MG63 (cell line): ENCODE measurements at regions not wholly inside any gene's neighbourhood (a gene's known extent, or its start where the extent isn't known, plus 50 kb on each side); places are given as distances from the start of the nearest gene placed in this dataset.

Source experiments
- DNase-seq: peaks from one replicate; pipeline ENCODE4 v3.0.0-alpha.2; 2020
- H3K27me3 ChIP-seq: fragments of 250-450 bp; sonication (Bioruptor Pico); 2 replicates; pipeline ENCODE4 v1.5.1; 2020; ENCODE audit warnings: mild to moderate bottlenecking, moderate library complexity
- H3K36me3 ChIP-seq: fragments of 250-450 bp; sonication (Bioruptor Pico); 2 replicates; pipeline ENCODE4 v1.5.1; 2020; ENCODE audit warnings: mild to moderate bottlenecking, moderate library complexity
- H3K4me3 ChIP-seq: fragments of 250-450 bp; sonication (Bioruptor Pico); 2 replicates; pipeline ENCODE4 v1.5.1; 2020; ENCODE audit warnings: mild to moderate bottlenecking, moderate library complexity
- H3K9me3 ChIP-seq: fragments of 250-450 bp; sonication (Bioruptor Pico); 2 replicates; pipeline ENCODE4 v1.5.1; 2020; ENCODE audit warnings: mild to moderate bottlenecking, moderate library complexity

DNA sequence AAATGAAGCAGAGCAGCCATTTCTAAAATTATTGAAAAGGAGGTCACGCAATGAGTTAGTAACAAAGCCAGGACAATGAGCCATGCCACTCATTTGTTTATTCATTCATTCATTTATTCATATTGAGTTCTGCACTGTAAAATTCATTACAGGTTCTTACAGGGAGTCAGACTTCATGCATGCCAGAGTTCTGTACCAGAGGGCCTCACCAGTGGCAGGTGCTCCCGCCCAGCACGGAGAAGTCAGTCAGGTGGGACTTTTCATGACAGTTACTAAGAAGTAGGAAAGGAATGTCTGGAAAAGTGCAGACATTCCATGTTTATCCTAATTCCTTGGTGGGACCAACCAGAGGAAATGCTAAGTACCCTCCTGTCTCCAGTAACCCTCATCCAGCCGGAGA, 217.5 kb upstream of the BLID start:
- H3K36me3 ChIP-seq, result no peaks in the 10 kb centered on the region
- no peaks in the 10 kb centered on the region for H3K27me3 ChIP-seq
- H3K4me3 ChIP-seq, result no peak overlapping the region
- DNase-seq, result no peak
- no peaks in the 10 kb centered on the region for H3K9me3 ChIP-seq

DNA sequence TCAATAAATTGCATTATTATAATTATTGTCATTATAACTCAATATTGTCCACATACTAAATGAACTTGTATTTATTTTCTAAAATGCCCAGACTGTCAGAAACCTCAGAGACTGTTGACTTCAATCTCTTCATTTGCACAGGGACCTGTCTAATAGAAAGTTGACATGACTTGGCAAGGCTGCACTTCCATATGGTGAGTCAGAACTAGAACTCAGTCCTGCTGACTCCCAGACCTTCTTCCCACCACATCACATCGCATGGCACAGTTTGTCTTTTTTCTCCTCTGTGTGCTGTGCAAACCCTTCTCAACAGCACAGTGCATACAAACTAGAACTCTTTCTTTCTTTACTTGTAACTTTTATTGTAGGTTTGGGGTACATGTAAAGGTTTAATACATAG, 215.1 kb upstream of the BLID start:
- peak; percentile 14 for DNase-seq
- Histone ChIP-seq H3K9me3 (no peaks in the 10 kb centered on the region), H3K4me3 (no peak overlapping the region), H3K36me3 (no peaks in the 10 kb centered on the region), H3K27me3 (no peaks in the 10 kb centered on the region)

DNA sequence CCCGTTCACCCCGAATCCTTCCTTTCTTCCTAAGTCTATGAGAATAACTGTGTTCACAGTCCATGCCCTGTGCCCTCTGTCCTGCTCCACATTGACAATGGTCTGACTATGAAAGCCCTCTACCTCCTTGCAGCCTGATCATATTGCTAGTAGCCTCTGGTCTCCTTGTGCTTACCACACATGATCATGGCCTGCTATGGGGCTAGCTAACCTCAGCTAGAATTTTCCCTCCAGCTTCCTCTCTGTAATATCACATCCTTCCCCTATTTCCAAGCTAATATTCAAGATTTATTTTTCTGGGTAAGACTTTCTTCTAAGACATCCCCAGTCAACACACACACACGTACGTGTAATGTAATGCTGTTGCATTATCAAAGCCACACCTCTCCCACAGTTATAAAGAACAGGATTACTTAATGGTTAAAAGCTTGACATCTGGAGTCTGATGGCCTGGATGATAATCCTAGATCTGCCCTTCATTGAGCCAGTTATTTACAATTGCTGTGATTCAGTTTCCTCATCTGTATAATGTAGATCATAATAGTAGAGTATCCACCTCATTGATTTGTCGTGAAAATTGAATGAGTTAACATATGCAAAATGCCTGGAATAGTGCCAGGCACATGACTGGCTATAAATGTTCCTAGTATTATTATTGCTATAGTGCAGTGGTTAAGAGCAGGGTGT, 214.4 kb upstream of the BLID start:
- Histone ChIP-seq H3K36me3 (no peaks in the 10 kb centered on the region), H3K9me3 (no peaks in the 10 kb centered on the region), H3K27me3 (no peaks in the 10 kb centered on the region), H3K4me3 (no peak overlapping the region)
- no peak for DNase-seq

DNA sequence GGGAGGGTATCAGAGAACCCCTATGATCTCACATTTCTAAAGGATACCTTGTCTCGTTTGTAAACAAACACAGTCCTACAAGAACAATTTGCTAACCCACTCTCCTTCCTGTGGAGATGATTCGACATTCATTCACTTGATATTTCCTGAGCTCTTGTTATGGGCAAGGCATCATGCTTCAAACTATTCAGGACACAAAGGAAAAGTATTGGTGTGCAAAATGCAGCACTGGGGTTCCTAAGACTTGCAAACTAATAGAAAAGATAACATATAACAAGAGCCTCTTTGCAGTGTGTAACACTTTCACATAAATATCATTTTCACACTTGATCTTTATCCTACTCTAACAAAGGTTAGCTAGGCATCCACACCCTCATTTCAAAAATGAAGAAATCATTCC, 211.5 kb upstream of the BLID start:
- Histone ChIP-seq H3K36me3 (no peaks in the 10 kb centered on the region), H3K9me3 (no peaks in the 10 kb centered on the region), H3K27me3 (no peaks in the 10 kb centered on the region), H3K4me3 (no peak overlapping the region)
- DNase-seq, result no peak

DNA sequence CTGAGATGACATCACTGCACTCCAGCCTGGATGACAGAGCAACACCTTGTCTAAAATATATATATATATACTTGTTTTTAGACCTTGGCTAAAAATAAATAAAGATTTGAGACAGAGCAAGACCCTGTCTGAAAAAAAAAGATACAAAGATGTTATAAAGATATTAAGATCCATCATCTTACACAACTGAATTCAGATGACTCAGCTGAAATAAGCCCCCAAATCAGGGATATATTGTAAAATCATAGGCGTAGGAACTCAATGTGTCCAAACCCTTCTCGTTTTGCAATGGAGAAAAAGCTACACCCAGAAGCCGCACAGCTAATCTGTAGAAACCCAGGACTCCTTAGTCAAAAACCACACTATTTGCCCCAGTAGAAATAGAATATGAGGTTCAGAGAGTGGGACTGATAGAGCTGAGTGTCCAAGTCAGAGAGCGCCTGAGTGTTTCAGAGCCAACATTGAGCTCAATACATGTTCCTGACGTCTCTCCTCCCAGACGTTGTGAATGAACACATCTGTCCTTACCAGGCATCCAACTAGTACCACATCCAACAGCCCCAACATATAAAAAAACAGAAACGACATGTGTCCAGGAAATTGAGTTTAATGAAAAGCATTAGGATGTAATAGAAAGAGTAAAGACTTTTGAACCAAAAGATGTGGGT, 207.9 kb upstream of the BLID start:
- no peaks in the 10 kb centered on the region for H3K9me3 ChIP-seq
- no peaks in the 10 kb centered on the region for H3K36me3 ChIP-seq
- H3K4me3 ChIP-seq, result no peak overlapping the region
- no peaks in the 10 kb centered on the region for H3K27me3 ChIP-seq
- no peak for DNase-seq

DNA sequence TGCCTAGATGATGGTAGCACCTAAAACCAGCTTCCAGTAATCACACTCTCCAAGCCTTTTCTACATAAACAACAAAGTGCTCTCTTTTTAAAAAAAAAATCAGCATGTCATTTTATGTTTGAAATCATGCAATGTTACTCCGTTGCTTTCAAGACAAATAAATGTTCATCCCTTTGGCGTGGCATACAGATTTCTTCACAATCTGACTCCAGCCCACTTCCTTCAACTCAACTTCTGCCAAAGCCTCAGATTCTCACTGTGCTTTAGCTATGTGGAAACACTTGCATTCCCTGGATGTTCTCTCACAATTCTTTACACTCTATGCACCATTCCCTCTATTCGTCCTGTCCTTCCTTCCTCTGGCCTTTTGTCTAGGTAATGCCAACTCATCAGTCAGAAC, 206.3 kb upstream of the BLID start:
- DNase-seq, result peak; percentile 23
- H3K36me3 ChIP-seq, result no peaks in the 10 kb centered on the region
- no peaks in the 10 kb centered on the region for H3K27me3 ChIP-seq
- no peaks in the 10 kb centered on the region for H3K9me3 ChIP-seq
- H3K4me3 ChIP-seq, result no peak overlapping the region

DNA sequence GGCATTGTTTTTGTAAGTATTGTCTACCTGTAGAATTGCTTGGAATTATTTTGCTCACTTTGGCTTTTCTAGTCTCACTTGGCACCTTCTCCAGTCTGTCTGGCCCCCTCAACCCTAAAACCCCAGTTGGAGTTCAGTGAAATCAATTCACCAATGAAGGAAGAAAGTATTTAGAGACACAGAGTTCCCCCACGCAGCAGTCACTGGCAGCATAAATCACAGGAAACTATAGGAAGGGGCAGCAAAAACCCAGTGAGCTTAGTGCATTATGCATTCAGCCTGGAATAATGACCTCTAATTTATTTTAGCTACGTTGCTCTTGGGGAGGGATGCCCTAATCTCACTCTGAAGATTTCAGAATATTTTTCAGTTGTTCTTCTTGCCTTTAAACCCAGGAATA, 204.7 kb upstream of the BLID start:
- Histone ChIP-seq H3K36me3 (no peaks in the 10 kb centered on the region), H3K9me3 (no peaks in the 10 kb centered on the region), H3K27me3 (no peaks in the 10 kb centered on the region), H3K4me3 (no peak overlapping the region)
- DNase-seq, result no peak

DNA sequence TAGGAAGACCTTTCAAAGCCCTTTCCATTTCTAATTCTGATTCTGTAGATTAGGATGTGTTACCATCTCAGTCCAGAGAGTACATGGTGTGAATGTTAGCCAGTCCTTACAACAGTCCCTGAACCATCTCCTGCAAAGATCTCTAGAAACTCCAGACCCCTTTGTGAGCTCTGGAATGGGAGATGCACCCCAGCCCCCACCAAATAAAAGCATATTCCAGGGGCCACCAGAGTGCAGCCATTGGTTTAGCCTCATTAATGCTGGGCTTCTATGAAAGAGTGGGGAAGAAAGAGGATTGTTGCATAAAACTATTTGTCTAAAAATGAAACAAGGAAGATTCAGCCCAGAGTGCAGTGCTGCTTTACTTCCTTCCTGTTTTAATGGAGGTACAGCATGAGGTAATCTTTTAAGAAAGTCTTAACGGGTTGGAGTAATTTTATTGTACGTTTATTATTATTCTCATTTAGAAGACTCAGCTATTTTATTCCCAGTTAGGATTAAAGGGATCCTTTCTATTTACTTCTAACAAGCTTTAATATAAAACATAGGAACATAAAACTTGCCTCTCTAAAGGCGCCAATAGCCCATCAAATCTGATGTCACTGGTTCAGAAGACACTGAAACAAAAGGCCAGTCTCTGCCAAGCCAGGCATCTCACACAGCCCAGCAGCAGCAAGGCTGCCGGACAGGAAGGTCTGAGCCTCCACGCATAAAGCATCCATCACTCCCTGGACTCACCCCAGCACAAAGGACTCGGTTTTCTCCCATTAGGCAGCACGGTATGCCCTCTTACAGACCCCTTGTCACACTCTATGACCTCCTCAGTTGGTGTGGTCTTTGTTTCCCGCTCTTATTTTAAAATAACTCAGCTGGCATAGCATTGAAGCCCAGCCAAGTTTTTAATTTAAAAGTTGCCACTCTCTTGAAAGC, 203.9 kb upstream of the BLID start:
- H3K4me3 ChIP-seq, result no peak overlapping the region

DNA sequence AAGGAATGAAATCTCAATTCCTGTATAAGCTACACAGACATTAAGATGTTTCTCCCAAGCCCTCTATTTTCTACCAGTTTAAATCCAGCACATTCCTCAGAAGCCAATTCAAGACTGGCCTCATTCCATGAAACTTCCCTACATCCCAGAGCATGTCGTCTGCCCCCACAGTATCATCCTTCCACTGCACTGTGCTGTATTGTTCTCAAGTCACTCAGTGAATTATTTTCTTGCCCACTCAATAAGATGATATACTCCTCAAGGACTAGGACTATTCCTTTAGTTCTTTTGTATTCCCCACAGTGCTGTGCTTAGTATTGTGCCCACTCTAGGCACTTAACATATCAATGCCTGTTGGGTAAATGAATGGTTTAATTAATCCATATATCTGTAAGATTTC, 203.1 kb upstream of the BLID start:
- Histone ChIP-seq H3K9me3 (no peaks in the 10 kb centered on the region), H3K36me3 (no peaks in the 10 kb centered on the region), H3K27me3 (no peaks in the 10 kb centered on the region), H3K4me3 (no peak overlapping the region)
- no peak for DNase-seq

More for the DNA sequence above, 203.9 kb upstream of the BLID start:
- no peak for DNase-seq
- no peaks in the 10 kb centered on the region for H3K36me3 ChIP-seq
- no peaks in the 10 kb centered on the region for H3K27me3 ChIP-seq
- H3K9me3 ChIP-seq, result no peaks in the 10 kb centered on the region

DNA sequence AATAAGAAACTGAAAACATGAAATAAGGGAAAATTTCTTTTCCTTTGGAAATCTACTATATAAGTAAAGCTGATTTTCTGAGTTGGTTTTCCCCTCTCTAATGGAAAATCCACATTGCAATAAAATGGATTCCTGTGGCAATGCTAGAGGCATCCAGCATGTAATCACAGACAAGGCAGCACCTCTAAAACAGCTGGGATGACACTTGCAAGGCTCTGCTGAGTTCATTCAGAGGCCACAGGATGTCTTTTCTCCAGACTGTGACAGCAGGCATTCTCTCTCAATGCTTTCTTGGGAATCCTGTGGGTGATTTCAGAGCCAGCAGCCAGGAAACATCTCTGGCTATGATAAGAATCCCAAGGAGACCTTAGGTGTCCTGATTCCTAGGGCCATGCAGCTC, 201.3 kb upstream of the BLID start:
- H3K27me3 ChIP-seq, result no peaks in the 10 kb centered on the region
- H3K4me3 ChIP-seq, result no peak overlapping the region
- peak; percentile 15 for DNase-seq
- no peaks in the 10 kb centered on the region for H3K9me3 ChIP-seq
- no peaks in the 10 kb centered on the region for H3K36me3 ChIP-seq

DNA sequence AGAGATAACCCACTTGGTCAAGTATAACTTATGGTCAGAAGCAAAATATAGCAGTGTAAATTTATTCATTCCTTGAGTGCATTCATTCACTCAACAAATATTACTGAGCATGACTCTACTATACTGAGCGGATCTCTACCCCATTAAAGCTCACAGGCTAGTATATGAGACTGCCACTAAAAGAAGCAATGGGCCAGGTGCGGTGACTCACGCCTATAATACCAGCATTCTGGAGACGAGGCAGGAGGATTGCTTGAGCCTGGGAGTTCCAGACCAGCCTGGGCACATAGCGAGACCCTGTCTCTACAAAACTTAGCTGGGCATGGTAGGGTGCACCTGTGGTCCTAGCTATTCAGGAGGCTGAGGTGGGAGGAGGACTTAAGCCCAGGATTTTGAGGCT, 197.6 kb upstream of the BLID start:
- Histone ChIP-seq H3K27me3 (no peaks in the 10 kb centered on the region), H3K4me3 (no peak overlapping the region), H3K36me3 (no peaks in the 10 kb centered on the region), H3K9me3 (no peaks in the 10 kb centered on the region)
- no peak for DNase-seq

DNA sequence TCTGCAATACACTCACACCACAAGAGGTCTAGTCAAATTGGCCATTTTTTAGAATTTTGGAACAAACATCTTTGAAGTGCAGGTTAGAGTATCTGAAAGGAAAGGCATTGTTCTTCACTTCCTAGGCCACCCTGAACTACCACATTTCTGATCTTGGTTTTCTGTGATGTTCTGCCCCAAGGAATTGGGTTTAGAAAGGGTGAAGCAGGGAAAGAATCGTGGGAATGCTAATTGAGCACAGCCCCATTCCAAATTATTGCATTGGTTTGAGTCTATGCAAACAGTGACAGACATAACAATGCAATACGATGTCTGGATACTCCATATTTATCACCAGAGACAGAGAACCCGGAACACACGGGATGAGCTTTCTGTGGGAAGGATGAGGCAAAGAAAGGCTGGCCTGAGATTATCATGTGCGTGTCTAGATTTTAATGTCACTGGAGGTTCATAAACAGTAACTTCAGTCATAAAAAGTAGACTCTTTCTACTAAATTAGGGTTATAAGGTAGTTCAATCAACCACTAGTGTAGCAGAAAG, 195.3 kb upstream of the BLID start:
- no peak overlapping the region for H3K4me3 ChIP-seq
- no peaks in the 10 kb centered on the region for H3K9me3 ChIP-seq
- no peaks in the 10 kb centered on the region for H3K36me3 ChIP-seq
- no peak for DNase-seq
- no peaks in the 10 kb centered on the region for H3K27me3 ChIP-seq

DNA sequence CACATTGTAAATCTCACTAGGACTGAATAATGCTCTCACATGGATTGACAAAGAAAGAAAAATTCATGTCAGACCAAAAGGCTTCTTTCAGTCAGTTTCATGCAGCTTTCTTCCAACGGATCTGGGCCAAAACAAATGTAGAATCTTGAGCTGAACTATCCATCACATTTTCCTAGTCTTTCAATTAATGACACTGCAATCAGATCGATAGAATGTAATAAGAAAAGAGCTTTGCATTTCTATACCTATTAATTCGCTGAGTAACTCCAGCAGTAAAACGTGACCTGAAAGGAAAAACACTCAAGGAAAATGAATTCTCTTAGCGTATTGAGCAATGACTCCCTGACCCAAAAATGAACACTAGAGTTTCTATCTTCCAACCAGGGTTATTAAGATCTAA, 194.8 kb upstream of the BLID start:
- H3K9me3 ChIP-seq, result no peaks in the 10 kb centered on the region
- DNase-seq, result no peak

DNA sequence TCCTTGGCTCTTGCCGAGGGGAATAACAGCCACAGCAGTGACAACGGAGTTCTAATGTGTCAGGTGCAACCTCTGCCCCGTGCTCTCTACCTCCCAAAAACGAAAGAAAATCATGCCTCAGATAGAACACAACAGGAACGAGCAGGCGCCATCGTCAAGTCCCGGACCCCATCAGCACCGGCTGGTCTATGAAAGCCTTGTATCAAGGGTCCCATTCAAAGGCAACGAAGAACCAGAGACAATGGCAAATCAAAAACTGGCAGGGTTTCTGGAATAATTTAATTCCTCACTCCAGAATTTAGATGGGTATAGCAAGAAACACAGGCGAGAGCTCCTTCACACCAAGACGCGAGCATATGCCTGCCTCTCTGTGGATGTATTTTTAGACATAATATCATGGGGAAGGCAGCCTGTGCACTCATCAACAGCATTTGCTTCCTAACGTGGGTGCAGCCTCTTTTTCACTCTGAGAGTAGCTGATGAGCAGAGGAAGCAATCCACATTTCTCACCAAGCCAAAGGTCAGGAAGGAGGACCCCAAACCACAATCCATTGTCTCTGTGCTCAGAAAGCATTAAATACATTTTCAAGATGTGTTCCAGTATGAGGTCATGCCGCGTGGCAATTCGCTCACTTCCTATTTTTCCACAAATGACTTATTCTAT, 193.4 kb upstream of the BLID start:
- H3K27me3 ChIP-seq, result no peaks in the 10 kb centered on the region
- no peak overlapping the region for H3K4me3 ChIP-seq
- no peak for DNase-seq
- H3K36me3 ChIP-seq, result no peaks in the 10 kb centered on the region
- H3K9me3 ChIP-seq, result no peaks in the 10 kb centered on the region

More for the DNA sequence above, 194.8 kb upstream of the BLID start:
- no peak overlapping the region for H3K4me3 ChIP-seq
- no peaks in the 10 kb centered on the region for H3K27me3 ChIP-seq
- H3K36me3 ChIP-seq, result no peaks in the 10 kb centered on the region

DNA sequence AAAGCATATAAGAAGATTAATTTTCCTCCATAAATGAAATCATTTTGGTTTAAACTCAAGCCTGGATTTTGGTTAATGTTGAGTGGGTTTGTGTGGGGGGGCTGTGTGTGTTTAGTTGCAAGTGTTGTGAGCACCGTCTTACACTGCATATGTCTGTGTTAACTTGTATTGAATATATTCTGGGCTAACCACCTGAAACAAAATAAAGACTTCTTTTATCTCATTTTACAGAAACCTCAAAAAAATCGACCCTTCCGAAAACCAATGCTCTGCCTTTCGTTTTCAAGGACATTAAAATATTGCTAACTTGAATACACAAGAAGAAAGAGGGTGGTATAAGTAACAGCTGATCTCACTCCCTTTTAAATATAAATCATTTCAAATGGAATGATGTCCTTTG, 192.2 kb upstream of the BLID start:
- Histone ChIP-seq H3K9me3 (no peaks in the 10 kb centered on the region), H3K4me3 (no peak overlapping the region), H3K27me3 (no peaks in the 10 kb centered on the region), H3K36me3 (no peaks in the 10 kb centered on the region)
- no peak for DNase-seq

DNA sequence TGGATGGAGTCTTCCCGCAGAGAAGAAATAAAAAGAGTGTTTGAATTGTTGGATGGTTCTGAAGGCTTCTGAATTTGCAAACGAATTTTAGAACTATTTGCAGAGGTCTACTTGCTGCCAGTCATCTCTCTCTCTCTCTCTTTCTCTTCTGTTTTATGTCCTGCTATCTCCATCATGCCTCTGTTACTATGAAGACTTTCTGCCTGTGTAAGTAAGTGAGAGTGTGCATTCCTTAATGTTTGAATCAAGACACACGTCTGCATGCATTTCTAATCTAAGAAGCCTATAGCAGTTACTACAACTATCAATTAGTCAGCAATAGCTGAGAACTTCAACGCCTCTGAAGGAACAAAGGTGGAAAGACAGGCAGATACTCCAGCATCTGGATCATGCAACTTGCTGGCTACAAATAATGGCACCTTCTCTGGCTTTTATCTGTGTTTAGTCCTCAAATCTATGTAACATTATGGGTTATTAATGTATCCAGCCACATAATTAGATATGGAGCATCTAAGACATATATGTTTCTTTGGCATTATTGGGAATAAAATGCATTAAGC, 191.5 kb upstream of the BLID start:
- no peaks in the 10 kb centered on the region for H3K27me3 ChIP-seq
- no peaks in the 10 kb centered on the region for H3K9me3 ChIP-seq
- DNase-seq, result no peak
- H3K36me3 ChIP-seq, result no peaks in the 10 kb centered on the region
- no peak overlapping the region for H3K4me3 ChIP-seq
